ENCODE measurements at regions not wholly inside any gene's neighbourhood (a gene's known extent, or its start where the extent isn't known, plus 50 kb on each side); places are given as distances from the start of the nearest gene placed in this dataset.

- TF ChIP-seq, protein P1, sequence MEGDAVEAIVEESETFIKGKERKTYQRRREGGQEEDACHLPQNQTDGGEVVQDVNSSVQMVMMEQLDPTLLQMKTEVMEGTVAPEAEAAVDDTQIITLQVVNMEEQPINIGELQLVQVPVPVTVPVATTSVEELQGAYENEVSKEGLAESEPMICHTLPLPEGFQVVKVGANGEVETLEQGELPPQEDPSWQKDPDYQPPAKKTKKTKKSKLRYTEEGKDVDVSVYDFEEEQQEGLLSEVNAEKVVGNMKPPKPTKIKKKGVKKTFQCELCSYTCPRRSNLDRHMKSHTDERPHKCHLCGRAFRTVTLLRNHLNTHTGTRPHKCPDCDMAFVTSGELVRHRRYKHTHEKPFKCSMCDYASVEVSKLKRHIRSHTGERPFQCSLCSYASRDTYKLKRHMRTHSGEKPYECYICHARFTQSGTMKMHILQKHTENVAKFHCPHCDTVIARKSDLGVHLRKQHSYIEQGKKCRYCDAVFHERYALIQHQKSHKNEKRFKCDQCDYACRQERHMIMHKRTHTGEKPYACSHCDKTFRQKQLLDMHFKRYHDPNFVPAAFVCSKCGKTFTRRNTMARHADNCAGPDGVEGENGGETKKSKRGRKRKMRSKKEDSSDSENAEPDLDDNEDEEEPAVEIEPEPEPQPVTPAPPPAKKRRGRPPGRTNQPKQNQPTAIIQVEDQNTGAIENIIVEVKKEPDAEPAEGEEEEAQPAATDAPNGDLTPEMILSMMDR (IDR thresholded peaks at IDR 0.05), result no peak
- no peak for TF ChIP-seq POLR2A (IDR thresholded peaks at IDR 0.05)
Measured at GRCh38 chr10:35881320-35881719, 239.2 kb upstream of the FZD8 start.

Measured in right lobe of liver (tissue), 4 donors.